Keratinocyte (primary cell): ENCODE measurements at regions not wholly inside any gene's neighbourhood (a gene's known extent, or its start where the extent isn't known, plus 50 kb on each side); places are given as distances from the start of the nearest gene placed in this dataset.

Source experiments
- CTCF ChIP-seq, 3 experiments: IDR thresholded peaks in 1 of 3; conservative IDR thresholded peaks in 1 of 3; optimal IDR thresholded peaks in 1 of 3; 2 replicates in 2 of 3; 3 replicates in 1 of 3; pipeline versions ENCODE3 to v1.5.1; 2011; ENCODE audit warnings: low read length in 3 of 3, mild to moderate bottlenecking in 3 of 3, moderate library complexity in 2 of 3, control low read depth in 1 of 3, inconsistent platforms in 1 of 3; ENCODE audit not compliant: insufficient read depth in 2 of 3; ENCODE audit errors: extremely low read depth in 1 of 3
- EZH2 ChIP-seq: IDR thresholded peaks from one replicate; pipeline ENCODE4 v1.6.1; 2012; ENCODE audit warnings: inconsistent platforms, mild to moderate bottlenecking, low read length, moderate library complexity

GRCh38 chr19:27962264-27962663 is 1250.7 kb downstream of the UQCRFS1 start:
- TF ChIP-seq CTCF (optimal IDR thresholded peaks at IDR 0.05 in 1 of 3, IDR thresholded peaks at IDR 0.05 in 1 of 3, conservative IDR thresholded peaks at IDR 0.05 in 1 of 3; ENCODE audit: extremely low read depth in 1 of 3, insufficient read depth in 2 of 3, low read length in 3 of 3) = no peak
- no peak for TF ChIP-seq EZH2
